ENCODE measurements at regions not wholly inside any gene's neighbourhood (a gene's known extent, or its start where the extent isn't known, plus 50 kb on each side); places are given as distances from the start of the nearest gene placed in this dataset.

- DNase-seq, result no peak
- H4K20me1 ChIP-seq (ENCODE audit: insufficient read depth, low read length), result no peaks in the 10 kb centered on the region
- no peaks in the 10 kb centered on the region for H3F3A ChIP-seq (ENCODE audit: insufficient read depth, low read length)
- no peaks in the 10 kb centered on the region for H3K4me1 ChIP-seq (ENCODE audit: low read length)
- no peak overlapping the region for H3K4me2 ChIP-seq (ENCODE audit: low read depth, low read length)
- no peaks in the 10 kb centered on the region for H3K27me3 ChIP-seq (replicated peaks; ENCODE audit: insufficient read depth, low read length)
- H3K79me2 ChIP-seq (ENCODE audit: low read length), result no peaks in the 10 kb centered on the region
- H3K4me3 ChIP-seq (ENCODE audit: low read length), result no peak overlapping the region
- no peaks in the 10 kb centered on the region for H3K36me3 ChIP-seq (replicated peaks; ENCODE audit: insufficient read depth, low read length)
- TF ChIP-seq EZH2 (optimal IDR thresholded peaks at IDR 0.05; ENCODE audit: low read depth, low read length) (no peak), EZH2phosphoT487 (IDR thresholded peaks at IDR 0.05; ENCODE audit: low read length) (no peak), CTCF (IDR thresholded peaks at IDR 0.05; ENCODE audit: low read length) (no peak)
- H3K27ac ChIP-seq (ENCODE audit: low read length), result no peak overlapping the region
- H3K9ac ChIP-seq (ENCODE audit: low read length), result no peak overlapping the region
- H2AFZ ChIP-seq (ENCODE audit: low read length), result no peak overlapping the region
- H3K9me3 ChIP-seq (replicated peaks; ENCODE audit: insufficient read depth, low read length), result no peaks in the 10 kb centered on the region
- no peaks in the 10 kb centered on the region for H3K9me2 ChIP-seq (replicated peaks; ENCODE audit: insufficient read depth, low read length)
These were observed 86.6 kb upstream of the SLC24A4 start for GRCh38 chr14:92236243-92236900.

GRCh38 chr14:92240658-92241057, 82.3 kb upstream of the SLC24A4 start:
- Histone ChIP-seq H3K36me3 (replicated peaks; ENCODE audit: insufficient read depth, low read length) (no peaks in the 10 kb centered on the region), H3K79me2 (ENCODE audit: low read length) (no peaks in the 10 kb centered on the region), H4K20me1 (ENCODE audit: insufficient read depth, low read length) (no peaks in the 10 kb centered on the region), H2AFZ (ENCODE audit: low read length) (no peak overlapping the region), H3K4me3 (ENCODE audit: low read length) (no peak overlapping the region), H3K4me1 (ENCODE audit: low read length) (no peaks in the 10 kb centered on the region), H3K27me3 (replicated peaks; ENCODE audit: insufficient read depth, low read length) (no peaks in the 10 kb centered on the region), H3K9me2 (replicated peaks; ENCODE audit: insufficient read depth, low read length) (no peaks in the 10 kb centered on the region), H3K27ac (ENCODE audit: low read length) (no peak overlapping the region), H3K9ac (ENCODE audit: low read length) (no peak overlapping the region), H3F3A (ENCODE audit: insufficient read depth, low read length) (no peaks in the 10 kb centered on the region), H3K9me3 (replicated peaks; ENCODE audit: insufficient read depth, low read length) (no peaks in the 10 kb centered on the region), H3K4me2 (ENCODE audit: low read depth, low read length) (no peak overlapping the region)
- DNase-seq, result no peak
- TF ChIP-seq EZH2 (optimal IDR thresholded peaks at IDR 0.05; ENCODE audit: low read depth, low read length), result no peak
- TF ChIP-seq CTCF (IDR thresholded peaks at IDR 0.05; ENCODE audit: low read length), result no peak
- no peak for TF ChIP-seq EZH2phosphoT487 (IDR thresholded peaks at IDR 0.05; ENCODE audit: low read length)

- no peak for DNase-seq
- no peak overlapping the region for H3K9ac ChIP-seq (ENCODE audit: low read length)
- no peak for TF ChIP-seq EZH2 (optimal IDR thresholded peaks at IDR 0.05; ENCODE audit: low read depth, low read length)
- no peak for TF ChIP-seq CTCF (IDR thresholded peaks at IDR 0.05; ENCODE audit: low read length)
- TF ChIP-seq EZH2phosphoT487 (IDR thresholded peaks at IDR 0.05; ENCODE audit: low read length), result no peak
These were observed 80.9 kb upstream of the SLC24A4 start for GRCh38 chr14:92241966-92242595.

More at GRCh38 chr14:92241966-92242595, 80.9 kb upstream of the SLC24A4 start:
- Histone ChIP-seq H3K9me3 (replicated peaks; ENCODE audit: insufficient read depth, low read length) (no peaks in the 10 kb centered on the region), H4K20me1 (ENCODE audit: insufficient read depth, low read length) (no peaks in the 10 kb centered on the region), H3F3A (ENCODE audit: insufficient read depth, low read length) (no peaks in the 10 kb centered on the region), H3K36me3 (replicated peaks; ENCODE audit: insufficient read depth, low read length) (no peaks in the 10 kb centered on the region), H3K4me1 (ENCODE audit: low read length) (no peaks in the 10 kb centered on the region), H3K27ac (ENCODE audit: low read length) (no peak overlapping the region), H3K4me2 (ENCODE audit: low read depth, low read length) (no peak overlapping the region), H2AFZ (ENCODE audit: low read length) (no peak overlapping the region), H3K79me2 (ENCODE audit: low read length) (no peaks in the 10 kb centered on the region), H3K4me3 (ENCODE audit: low read length) (no peak overlapping the region), H3K9me2 (replicated peaks; ENCODE audit: insufficient read depth, low read length) (no peaks in the 10 kb centered on the region), H3K27me3 (replicated peaks; ENCODE audit: insufficient read depth, low read length) (no peaks in the 10 kb centered on the region)
